DMS53 (cell line): ENCODE measurements at regions not wholly inside any gene's neighbourhood (a gene's known extent, or its start where the extent isn't known, plus 50 kb on each side); places are given as distances from the start of the nearest gene placed in this dataset.
"Not testable (repeated sequence)": the region's sequence is repeated elsewhere in the genome, so short reads cannot be mapped to it uniquely, and the experiment has no call there.

Experiments
- DNase-seq: peaks from one replicate; lab custom pipeline; 2025; lab: John Stamatoyannopoulos, UW

- DNase-seq, result no peak
Observed at GRCh38 chr5:152527358-152528052, 122.4 kb upstream of the NMUR2 start.

DNA sequence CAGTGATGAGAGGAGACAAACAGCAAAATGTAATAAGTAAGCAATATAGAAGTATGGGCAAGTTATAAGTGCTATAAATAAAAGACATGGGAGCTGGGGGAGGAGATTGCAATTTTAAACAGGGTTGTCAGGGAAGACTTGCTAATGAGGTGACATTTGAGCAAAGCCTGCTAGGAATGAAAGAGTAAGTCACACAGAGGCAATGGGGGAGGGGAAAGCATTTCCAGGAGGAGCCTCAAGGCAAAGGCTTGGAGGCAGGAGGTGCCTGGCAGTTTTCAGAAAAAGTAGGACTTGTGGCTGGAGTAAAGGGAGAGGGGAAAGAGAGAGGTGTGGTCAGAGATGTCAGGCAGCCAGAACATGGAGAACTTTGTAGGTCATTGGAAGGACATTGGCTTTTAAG is 124.4 kb upstream of the NMUR2 start:
- no peak for DNase-seq

GRCh38 chr5:152532714-152533113 is 127.6 kb upstream of the NMUR2 start:
- peak; percentile 85 for DNase-seq

GRCh38 chr5:152534641-152535040 is 129.6 kb upstream of the NMUR2 start:
- DNase-seq, result no peak

DNA sequence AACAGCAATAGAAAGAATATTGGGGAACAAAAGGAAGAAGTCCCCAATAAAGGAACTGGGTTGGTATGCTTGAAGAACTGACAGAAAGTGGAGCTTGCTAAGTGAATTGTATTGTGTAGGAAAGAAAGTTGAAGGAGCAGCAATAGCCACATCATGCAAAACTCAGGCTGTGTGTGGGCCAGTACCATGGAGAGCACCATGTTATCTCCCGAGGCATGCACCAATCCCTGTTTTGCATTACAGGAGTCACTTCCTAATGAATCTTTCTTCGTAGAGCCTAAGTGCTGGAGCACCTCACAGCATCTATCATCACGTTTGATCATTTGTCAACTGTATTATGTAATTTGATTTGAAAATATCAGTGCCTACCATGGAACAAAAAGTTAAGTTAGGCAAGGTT is 137.7 kb upstream of the NMUR2 start:
- DNase-seq, result no peak

- no peak for DNase-seq
Observed at GRCh38 chr5:152546493-152546892, 141.4 kb upstream of the NMUR2 start.

GRCh38 chr5:152547202-152547601 is 142.1 kb upstream of the NMUR2 start:
- no peak for DNase-seq

GRCh38 chr5:152549709-152550108 is 144.6 kb upstream of the NMUR2 start:
- DNase-seq, result no peak

- no peak for DNase-seq
Observed at GRCh38 chr5:152551061-152551460, 146.0 kb upstream of the NMUR2 start.

- no peak for DNase-seq
Observed at GRCh38 chr5:152556784-152557183, 151.7 kb upstream of the NMUR2 start.

- DNase-seq, result peak; percentile 83
Observed at GRCh38 chr5:152560512-152561137, 155.5 kb upstream of the NMUR2 start.

DNA sequence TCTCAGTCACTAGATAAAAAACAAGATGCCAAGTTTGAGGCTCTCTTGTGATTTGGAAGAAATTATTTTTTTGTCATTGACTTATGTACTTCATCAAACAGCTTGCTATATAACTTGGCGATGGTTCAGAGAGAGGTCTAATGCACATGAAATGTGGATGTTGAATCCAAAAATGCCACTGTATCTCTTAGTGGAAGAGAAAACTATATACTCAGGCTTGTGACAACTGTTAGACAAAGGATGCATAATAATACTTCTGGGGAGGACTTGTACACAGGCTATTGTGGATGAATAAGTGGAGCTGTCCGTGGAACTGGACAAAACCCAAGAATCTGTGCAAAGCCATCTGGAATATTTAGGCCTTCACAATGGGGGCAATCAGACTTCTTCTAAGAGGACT is 162.9 kb upstream of the NMUR2 start:
- no peak for DNase-seq

GRCh38 chr5:152572812-152573211 is 167.7 kb upstream of the NMUR2 start:
- no peak for DNase-seq

GRCh38 chr5:152584103-152584502 is 179.0 kb upstream of the NMUR2 start:
- no peak for DNase-seq

GRCh38 chr5:152592416-152592815 is 187.3 kb upstream of the NMUR2 start:
- peak; percentile 46 for DNase-seq

DNA sequence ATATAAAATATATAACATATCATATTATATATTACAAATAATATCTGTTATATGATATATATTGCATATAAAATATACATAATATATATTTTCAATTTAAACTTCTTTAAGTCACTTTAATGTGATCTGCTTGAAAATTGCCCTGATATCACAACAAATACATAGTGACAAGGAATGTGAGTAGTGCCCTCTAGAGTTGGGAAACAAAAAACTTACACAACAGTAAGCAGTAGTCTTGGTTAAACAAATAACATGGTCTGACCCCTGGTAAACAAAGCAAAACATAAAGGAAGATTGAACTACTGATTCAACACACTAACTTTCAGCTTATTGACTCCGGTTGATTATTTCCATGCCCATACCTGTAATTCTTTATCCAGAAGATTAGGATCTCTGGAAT is 188.3 kb upstream of the NMUR2 start:
- DNase-seq, result peak; percentile 42

GRCh38 chr5:152595405-152595804 is 190.3 kb upstream of the NMUR2 start:
- DNase-seq, result no peak

DNA sequence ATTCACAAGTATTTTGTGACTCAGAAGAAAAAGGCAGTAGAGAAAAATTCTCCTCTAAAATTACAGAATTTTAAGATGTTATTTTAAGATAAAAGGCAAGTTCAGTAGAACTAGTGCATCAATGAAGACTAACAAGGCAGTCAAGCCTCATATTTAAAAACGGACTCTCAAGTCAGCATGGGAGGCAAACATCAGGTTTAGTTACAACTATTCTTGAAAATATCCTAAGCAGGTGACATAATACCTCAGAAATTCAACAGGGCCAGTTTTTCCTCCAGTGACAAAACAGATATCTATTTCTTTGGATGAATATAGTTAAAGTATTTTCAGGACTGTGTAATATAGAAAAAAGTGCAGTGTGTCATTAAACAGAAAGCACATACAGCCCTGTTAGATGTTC is 194.0 kb upstream of the NMUR2 start:
- DNase-seq, result no peak

- no peak for DNase-seq
Observed at GRCh38 chr5:152601806-152602732, 197.0 kb upstream of the NMUR2 start.

DNA sequence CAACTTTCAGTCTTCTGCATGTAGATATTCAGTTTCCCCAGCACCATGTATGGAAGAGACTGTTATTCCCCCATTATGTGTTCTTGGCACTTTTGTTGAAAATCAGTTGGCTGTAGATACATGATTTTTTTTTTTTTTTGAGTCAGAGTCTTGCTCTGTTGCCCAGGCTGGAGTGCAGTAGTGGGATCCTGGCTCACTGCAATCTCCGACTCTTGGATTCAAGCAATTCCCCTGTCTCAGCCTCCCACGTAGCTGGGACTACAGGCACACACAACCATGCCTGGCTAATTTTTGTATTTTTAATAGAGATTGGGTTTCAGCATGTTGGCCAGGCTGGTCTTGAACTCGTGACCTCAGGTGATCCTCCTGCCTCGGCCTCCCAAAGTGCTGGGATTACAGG is 201.0 kb upstream of the NMUR2 start:
- not testable (repeated sequence) for DNase-seq

GRCh38 chr5:152606776-152607364 is 201.8 kb upstream of the NMUR2 start:
- DNase-seq, result no peak

DNA sequence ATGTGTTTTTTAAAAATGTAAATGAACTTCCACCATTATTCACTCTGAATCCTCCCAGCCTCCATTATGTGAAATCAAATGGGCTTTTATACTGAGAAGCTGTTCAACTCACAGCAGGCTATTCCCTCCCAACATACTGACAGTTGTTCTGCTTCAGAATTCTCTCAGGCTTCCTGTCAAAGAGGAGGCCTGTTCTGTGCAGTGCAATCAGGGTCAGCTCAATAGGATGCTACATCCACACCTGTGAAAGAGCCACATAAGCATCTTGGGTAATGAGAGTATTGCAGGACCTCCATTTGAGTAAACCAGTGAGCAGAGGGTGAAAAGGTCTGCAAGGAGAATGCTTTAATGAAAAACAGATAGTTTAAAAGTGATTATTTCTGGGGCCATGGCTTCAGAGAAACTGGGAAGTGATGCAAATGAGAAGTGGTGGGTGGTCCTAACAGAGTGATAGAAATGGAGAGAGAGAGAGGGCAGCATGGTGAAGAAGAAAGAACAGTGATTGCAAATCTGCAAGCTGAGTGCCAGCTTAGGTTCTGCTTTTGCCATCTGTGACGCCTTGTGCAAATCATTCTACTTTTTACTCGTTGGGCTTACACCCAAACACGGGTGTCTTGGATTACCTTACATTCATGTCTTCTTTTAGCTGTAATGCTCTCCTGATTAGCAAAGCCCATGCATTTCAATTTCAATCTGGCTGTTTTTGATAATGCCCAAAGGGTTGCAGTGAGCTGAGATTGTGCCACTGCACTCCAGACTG is 202.5 kb upstream of the NMUR2 start:
- DNase-seq, result no peak
